A673 (cell line): ENCODE measurements at regions not wholly inside any gene's neighbourhood (a gene's known extent, or its start where the extent isn't known, plus 50 kb on each side); places are given as distances from the start of the nearest gene placed in this dataset.

Experiments
- BruUV-seq: library from RNA; stranded (reverse); fragments of 400-500 nt; replicated peaks from 2 replicates; lab custom pipeline; 2021; lab: Mats Ljungman, UMichigan
- CTCF ChIA-PET: fragments of 300-600 bp; sonication (Branson Sonifier 250); formaldehyde crosslinking; loops from one replicate; lab custom pipeline; 2022; ENCODE audit warnings: antibody characterized with exemption; lab: Charles Lee
- POLR2A ChIA-PET: fragments of 300-600 bp; sonication (Branson Sonifier 250); formaldehyde crosslinking; loops from one replicate; lab custom pipeline; 2022; ENCODE audit warnings: antibody characterized with exemption; ENCODE audit not compliant: low non-redundant PET; lab: Charles Lee
- DNase-seq: peaks from one replicate; pipeline ENCODE4 v3.0.0-alpha.2; 2015; ENCODE audit warnings: low spot score
- H3K27ac ChIP-seq: fragments of 200-600 bp; sonication (generic); 2 replicates; pipeline ENCODE4 v1.5.1; 2016; ENCODE audit warnings: mixed run types, low read depth, mild to moderate bottlenecking, mixed read lengths, antibody characterized with exemption, low read length; ENCODE audit not compliant: poor library complexity, severe bottlenecking
- H3K27me3 ChIP-seq: fragments of 200-600 bp; sonication (generic); replicated peaks from 2 replicates; pipeline ENCODE4 v1.6.1; 2017; ENCODE audit warnings: mixed run types, low read depth, mild to moderate bottlenecking, mixed read lengths, antibody characterized with exemption, low read length; ENCODE audit not compliant: insufficient read depth, poor library complexity
- H3K36me3 ChIP-seq: fragments of 200-600 bp; sonication (generic); 2 replicates; pipeline ENCODE4 v1.6.1; 2016; ENCODE audit warnings: mixed run types, mild to moderate bottlenecking, mixed read lengths, antibody characterized with exemption, low read length; ENCODE audit not compliant: insufficient read depth, poor library complexity, severe bottlenecking
- H3K4me1 ChIP-seq: fragments of 200-600 bp; sonication (generic); 2 replicates; pipeline ENCODE4 v1.6.1; 2017; ENCODE audit warnings: mixed run types, mild to moderate bottlenecking, mixed read lengths, antibody characterized with exemption, low read length; ENCODE audit not compliant: insufficient read depth, poor library complexity, severe bottlenecking
- H3K4me3 ChIP-seq: fragments of 200-600 bp; sonication (generic); 2 replicates; pipeline ENCODE4 v1.5.1; 2016; ENCODE audit warnings: low read depth, mixed run types, mild to moderate bottlenecking, mixed read lengths, low read length; ENCODE audit not compliant: poor library complexity, severe bottlenecking
- H3K9me3 ChIP-seq: fragments of 200-600 bp; sonication (generic); 2 replicates; pipeline ENCODE4 v1.6.1; 2016; ENCODE audit warnings: mixed run types, low read depth, mild to moderate bottlenecking, mixed read lengths, antibody characterized with exemption, low read length; ENCODE audit not compliant: poor library complexity, severe bottlenecking
- CTCF ChIP-seq: fragments of 300-800, 200-600 bp; sonication (generic); conservative IDR thresholded peaks from 2 replicates; pipeline ENCODE4 v1.5.1; 2017; ENCODE audit warnings: low read depth, mild to moderate bottlenecking, antibody characterized with exemption, low read length, moderate library complexity, mixed read lengths
- EZH2 ChIP-seq: fragments of 200-600 bp; sonication (generic); IDR thresholded peaks from 2 replicates; pipeline ENCODE4 v1.6.1; 2017; ENCODE audit warnings: borderline replicate concordance, low read depth, mild to moderate bottlenecking, mixed read lengths, antibody characterized with exemption, low read length; ENCODE audit not compliant: poor library complexity, severe bottlenecking
- intact Hi-C: fragments of 100-400 bp; cut with micrococcal nuclease; formaldehyde crosslinking; loops from one replicate; pipeline ENCODE4 v1.10.0; 2022; ENCODE audit not compliant: unreplicated experiment

GRCh38 chr12:90652280-90652679 lies 302.7 kb downstream of the CCER1 start:
- ChIA-PET POLR2A (no interaction called here), CTCF (no interaction called here)
- H3K4me1 ChIP-seq = peaks cover 6% of the 10 kb centered on the region
- H3K27me3 ChIP-seq = no peaks in the 10 kb centered on the region
- no TSS peak for BruUV-seq
- DNase-seq = peak; percentile 48
- H3K36me3 ChIP-seq = no peaks in the 10 kb centered on the region
- intact Hi-C loops = no loop called here
- H3K9me3 ChIP-seq = no peaks in the 10 kb centered on the region
- no peak overlapping the region for H3K27ac ChIP-seq
- H3K4me3 ChIP-seq = no peak overlapping the region
- TF ChIP-seq EZH2 = no peak

GRCh38 chr12:90645181-90645580 lies 309.8 kb downstream of the CCER1 start:
- intact Hi-C loops = no loop called here
- BruUV-seq = no TSS peak
- peaks cover 13% of the 10 kb centered on the region for H3K4me1 ChIP-seq
- ChIA-PET POLR2A (no interaction called here), CTCF (no interaction called here)
- DNase-seq = no peak
- H3K27me3 ChIP-seq = no peaks in the 10 kb centered on the region
- no peaks in the 10 kb centered on the region for H3K9me3 ChIP-seq
- no peak overlapping the region for H3K27ac ChIP-seq
- H3K4me3 ChIP-seq = no peak overlapping the region
- no peaks in the 10 kb centered on the region for H3K36me3 ChIP-seq
- TF ChIP-seq EZH2 (no peak), CTCF (no peak)

GRCh38 chr12:90631591-90632212 lies 323.3 kb downstream of the CCER1 start:
- intact Hi-C loops = no loop called here
- no peaks in the 10 kb centered on the region for H3K27me3 ChIP-seq
- H3K9me3 ChIP-seq = peaks cover 9% of the 10 kb centered on the region
- CTCF ChIA-PET = no interaction called here
- H3K4me3 ChIP-seq = no peak overlapping the region
- POLR2A ChIA-PET = no interaction called here
- peak; percentile 19 for DNase-seq
- H3K36me3 ChIP-seq = no peaks in the 10 kb centered on the region
- no peak overlapping the region for H3K27ac ChIP-seq
- no TSS peak for BruUV-seq
- TF ChIP-seq CTCF = no peak
- no peak for TF ChIP-seq EZH2
- peaks cover 9% of the 10 kb centered on the region for H3K4me1 ChIP-seq

GRCh38 chr12:90630006-90630405 lies 325.0 kb downstream of the CCER1 start:
- TF ChIP-seq EZH2 (no peak), CTCF (no peak)
- Histone ChIP-seq H3K27me3 (no peaks in the 10 kb centered on the region), H3K9me3 (peaks cover 9% of the 10 kb centered on the region), H3K4me3 (no peak overlapping the region), H3K27ac (no peak overlapping the region), H3K4me1 (peaks cover 9% of the 10 kb centered on the region), H3K36me3 (no peaks in the 10 kb centered on the region)
- intact Hi-C loops = no loop called here
- DNase-seq = peak; percentile 64
- POLR2A ChIA-PET = no interaction called here
- CTCF ChIA-PET = no interaction called here
- BruUV-seq = no TSS peak
